HG03521 (cell line): ENCODE measurements at regions not wholly inside any gene's neighbourhood (a gene's known extent, or its start where the extent isn't known, plus 50 kb on each side); places are given as distances from the start of the nearest gene placed in this dataset.

ENCODE experiments used
- ATAC-seq: cut with Tn5 transposase; IDR thresholded peaks from one replicate; pipeline ENCODE4 v1.9.1; 2021; ENCODE audit warnings: mild to moderate bottlenecking, moderate library complexity; ENCODE audit not compliant: unreplicated experiment

GRCh38 chr7:16320099-16320660, 101.2 kb downstream of the CRPPA start:
- no peak for ATAC-seq

- ATAC-seq: no peak
These were observed 102.1 kb downstream of the CRPPA start for GRCh38 chr7:16318989-16319915.

GRCh38 chr7:16318463-16318862, 102.9 kb downstream of the CRPPA start:
- ATAC-seq: no peak

- ATAC-seq: no peak
These were observed 103.9 kb downstream of the CRPPA start for GRCh38 chr7:16317406-16317805.

GRCh38 chr7:16315280-16315679, 106.1 kb downstream of the CRPPA start:
- ATAC-seq: no peak

- ATAC-seq: no peak
These were observed 112.2 kb downstream of the CRPPA start for GRCh38 chr7:16309129-16309528.

- no peak for ATAC-seq
These were observed 120.0 kb downstream of the CRPPA start for GRCh38 chr7:16301291-16301690.

- no peak for ATAC-seq
These were observed 120.9 kb downstream of the CRPPA start for GRCh38 chr7:16300361-16300895.

- ATAC-seq: no peak
These were observed 121.5 kb downstream of the CRPPA start for GRCh38 chr7:16299853-16300252.

GRCh38 chr7:16298221-16298620, 123.1 kb downstream of the CRPPA start:
- no peak for ATAC-seq

GRCh38 chr7:16295558-16295957, 125.8 kb downstream of the CRPPA start:
- ATAC-seq: no peak

- ATAC-seq: no peak
These were observed 127.5 kb downstream of the CRPPA start for GRCh38 chr7:16293669-16294425.

GRCh38 chr7:16284581-16284980, 136.8 kb downstream of the CRPPA start:
- ATAC-seq: no peak

GRCh38 chr7:16278167-16278787, 143.1 kb downstream of the CRPPA start:
- no peak for ATAC-seq

GRCh38 chr7:16271990-16272665, 149.2 kb downstream of the CRPPA start:
- ATAC-seq: no peak

GRCh38 chr7:16271355-16271915, 149.9 kb downstream of the CRPPA start:
- ATAC-seq: no peak

GRCh38 chr7:16270844-16271243, 150.5 kb downstream of the CRPPA start:
- ATAC-seq: no peak

GRCh38 chr7:16268821-16269768, 152.2 kb downstream of the CRPPA start:
- no peak for ATAC-seq
